GM10266 (cell line): ENCODE measurements at regions not wholly inside any gene's neighbourhood (a gene's known extent, or its start where the extent isn't known, plus 50 kb on each side); places are given as distances from the start of the nearest gene placed in this dataset.

Experiments used
- DNase-seq: peaks from one replicate; pipeline ENCODE4 v3.0.0; 2012; ENCODE audit errors: extremely low spot score
- CTCF ChIP-seq: IDR thresholded peaks from 2 replicates; pipeline ENCODE4 v1.5.1; 2012; ENCODE audit warnings: mild to moderate bottlenecking, low read depth; ENCODE audit not compliant: control insufficient read depth, insufficient read depth; ENCODE audit errors: missing control alignments

- TF ChIP-seq CTCF, result no peak
Observed at GRCh38 chr5:18216016-18216415, 581.8 kb downstream of the TAF11L14 start.

GRCh38 chr5:18216729-18217128 lies 582.5 kb downstream of the TAF11L14 start:
- DNase-seq, result no peak
- no peak for TF ChIP-seq CTCF

More at GRCh38 chr5:18216016-18216415, 581.8 kb downstream of the TAF11L14 start:
- no peak for DNase-seq

- DNase-seq, result no peak
- TF ChIP-seq CTCF, result no peak
Observed at GRCh38 chr5:18219241-18219640, 585.0 kb downstream of the TAF11L14 start.

- TF ChIP-seq CTCF, result no peak
- DNase-seq, result no peak
Observed at GRCh38 chr5:18220631-18221030, 586.4 kb downstream of the TAF11L14 start.

- DNase-seq, result no peak
- no peak for TF ChIP-seq CTCF
Observed at GRCh38 chr5:18236386-18236785, 602.1 kb downstream of the TAF11L14 start.

- DNase-seq, result no peak
- TF ChIP-seq CTCF, result no peak
Observed at GRCh38 chr5:18238321-18238720, 604.1 kb downstream of the TAF11L14 start.

- no peak for TF ChIP-seq CTCF
- no peak for DNase-seq
Observed at GRCh38 chr5:18240971-18241370, 606.7 kb downstream of the TAF11L14 start.

GRCh38 chr5:18243846-18244245 lies 609.6 kb downstream of the TAF11L14 start:
- no peak for DNase-seq
- TF ChIP-seq CTCF, result no peak
